Epithelial cell of esophagus (primary cell): ENCODE measurements at regions not wholly inside any gene's neighbourhood (a gene's known extent, or its start where the extent isn't known, plus 50 kb on each side); places are given as distances from the start of the nearest gene placed in this dataset.

Experiments used
- DNase-seq: peaks from one replicate; pipeline ENCODE4 v3.0.0; 2010; ENCODE audit warnings: low read depth
- H3K4me3 ChIP-seq: 2 replicates; pipeline ENCODE4 v1.5.1; 2011; ENCODE audit warnings: mild to moderate bottlenecking, low read length, control low read depth
- TF ChIP-seq, protein P1 (sequence below): IDR thresholded peaks from 2 replicates; pipeline ENCODE4 v1.5.1; 2011; ENCODE audit warnings: low read depth, mild to moderate bottlenecking, low read length, control low read depth, inconsistent platforms; ENCODE audit not compliant: insufficient read depth; ENCODE audit errors: missing control alignments

DNA sequence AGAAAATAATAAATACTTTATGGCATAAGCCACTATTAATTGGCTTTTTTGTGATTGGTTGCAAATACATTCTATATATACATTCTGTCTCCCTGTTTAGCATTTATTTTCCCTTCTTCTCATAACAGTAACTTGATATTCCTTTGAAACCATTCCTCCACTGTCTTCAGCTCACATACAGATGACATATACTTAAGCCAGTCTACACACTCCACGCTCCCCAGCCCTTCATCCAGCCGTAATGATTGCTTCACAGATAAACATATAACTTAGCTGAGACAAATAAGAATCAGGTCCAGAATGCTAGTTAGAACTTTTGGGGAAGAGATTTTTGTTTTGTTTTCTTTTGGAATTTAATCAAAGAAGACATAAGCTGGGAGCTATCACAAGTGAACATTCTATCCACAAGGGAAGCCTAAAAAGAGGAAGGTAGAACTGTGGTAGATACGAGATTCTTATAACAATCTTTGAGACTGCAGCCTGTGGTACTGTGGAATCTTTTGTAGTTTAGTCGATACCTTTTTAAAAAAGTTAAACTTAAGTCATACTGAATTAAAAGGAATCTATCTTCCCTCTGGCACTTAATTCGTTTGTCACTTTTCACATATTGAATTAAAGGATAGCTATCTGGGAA lies 365.1 kb upstream of the PRR16 start:
- TF ChIP-seq, protein P1, sequence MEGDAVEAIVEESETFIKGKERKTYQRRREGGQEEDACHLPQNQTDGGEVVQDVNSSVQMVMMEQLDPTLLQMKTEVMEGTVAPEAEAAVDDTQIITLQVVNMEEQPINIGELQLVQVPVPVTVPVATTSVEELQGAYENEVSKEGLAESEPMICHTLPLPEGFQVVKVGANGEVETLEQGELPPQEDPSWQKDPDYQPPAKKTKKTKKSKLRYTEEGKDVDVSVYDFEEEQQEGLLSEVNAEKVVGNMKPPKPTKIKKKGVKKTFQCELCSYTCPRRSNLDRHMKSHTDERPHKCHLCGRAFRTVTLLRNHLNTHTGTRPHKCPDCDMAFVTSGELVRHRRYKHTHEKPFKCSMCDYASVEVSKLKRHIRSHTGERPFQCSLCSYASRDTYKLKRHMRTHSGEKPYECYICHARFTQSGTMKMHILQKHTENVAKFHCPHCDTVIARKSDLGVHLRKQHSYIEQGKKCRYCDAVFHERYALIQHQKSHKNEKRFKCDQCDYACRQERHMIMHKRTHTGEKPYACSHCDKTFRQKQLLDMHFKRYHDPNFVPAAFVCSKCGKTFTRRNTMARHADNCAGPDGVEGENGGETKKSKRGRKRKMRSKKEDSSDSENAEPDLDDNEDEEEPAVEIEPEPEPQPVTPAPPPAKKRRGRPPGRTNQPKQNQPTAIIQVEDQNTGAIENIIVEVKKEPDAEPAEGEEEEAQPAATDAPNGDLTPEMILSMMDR: no peak

GRCh38 chr5:120101771-120102170 lies 362.3 kb upstream of the PRR16 start:
- no peak overlapping the region for H3K4me3 ChIP-seq
- TF ChIP-seq, protein P1: no peak
- DNase-seq: no peak

More for the DNA sequence above, 365.1 kb upstream of the PRR16 start:
- no peak for DNase-seq
- no peak overlapping the region for H3K4me3 ChIP-seq

DNA sequence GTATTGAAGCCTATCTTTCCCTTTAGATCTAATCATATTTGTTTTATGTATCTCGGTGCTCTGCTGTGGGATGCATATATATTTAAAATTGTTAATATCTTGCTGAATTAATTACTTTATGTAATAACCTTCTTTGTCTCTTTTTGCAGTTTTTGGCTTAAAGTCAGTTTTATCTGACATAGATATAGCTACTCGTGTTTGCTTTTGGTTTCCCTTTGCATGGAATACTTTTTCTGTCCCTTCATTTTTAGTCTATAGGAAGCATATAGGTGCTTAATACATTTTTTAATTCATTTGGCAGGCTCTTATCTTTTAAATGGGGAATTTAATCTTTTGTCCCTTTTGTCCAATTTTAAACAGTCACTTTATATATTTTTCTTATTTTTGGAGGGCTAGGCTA lies 360.6 kb upstream of the PRR16 start:
- no peak for DNase-seq
- TF ChIP-seq, protein P1: no peak
- H3K4me3 ChIP-seq: no peak overlapping the region

- TF ChIP-seq, protein P1: no peak
Observed at GRCh38 chr5:120106912-120107525, 357.1 kb upstream of the PRR16 start.

GRCh38 chr5:120108586-120109248 lies 355.4 kb upstream of the PRR16 start:
- H3K4me3 ChIP-seq: no peak overlapping the region
- peak; percentile 39 for DNase-seq
- TF ChIP-seq, protein P1: no peak

More at GRCh38 chr5:120106912-120107525, 357.1 kb upstream of the PRR16 start:
- H3K4me3 ChIP-seq: no peak overlapping the region
- DNase-seq: no peak

DNA sequence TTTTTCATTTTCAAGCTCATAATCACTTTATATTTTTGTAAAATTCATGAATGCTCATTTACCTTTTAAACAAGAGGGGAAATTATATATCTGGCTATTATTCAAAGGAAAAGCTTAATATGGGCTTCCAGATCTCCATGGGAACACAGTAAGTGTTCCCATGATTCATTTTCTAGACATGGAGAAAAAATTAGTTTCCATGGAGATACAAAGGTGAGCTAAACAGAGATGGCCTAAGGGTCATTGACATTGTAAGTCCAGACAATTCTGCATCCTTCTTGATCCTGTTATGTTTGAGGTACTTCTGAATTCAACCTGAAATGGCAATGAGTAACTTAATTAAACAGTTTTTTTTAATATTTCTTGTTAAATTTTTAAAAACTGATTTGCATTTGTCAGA lies 341.4 kb upstream of the PRR16 start:
- TF ChIP-seq, protein P1: no peak
- DNase-seq: no peak
- no peak overlapping the region for H3K4me3 ChIP-seq
